Endothelial cell of umbilical vein (primary cell): ENCODE measurements at regions not wholly inside any gene's neighbourhood (a gene's known extent, or its start where the extent isn't known, plus 50 kb on each side); places are given as distances from the start of the nearest gene placed in this dataset. TPM values are rescaled to one million over a fixed set of nuclear protein-coding genes. Genes with fewer than 3 reads are reported as not detected.
A peak's percentile ranks its signal among the peaks of the same experiment; 100 is the strongest.

ENCODE experiments used
- BruUV-seq: library from RNA; stranded (reverse); fragments of 400-500 nt; replicated peaks from 2 replicates; lab custom pipeline; 2021; lab: Mats Ljungman, UMichigan
- CTCF ChIA-PET: fragments of 300-600, 350-600 bp; sonication (Branson Sonifier 250); formaldehyde crosslinking; loops from one replicate; lab custom pipeline; 2021; ENCODE audit warnings: antibody characterized with exemption, inconsistent platforms; lab: Charles Lee
- POLR2A ChIA-PET: fragments of 300-600, 350-600 bp; sonication (Branson Sonifier 250); formaldehyde crosslinking; loops from one replicate; lab custom pipeline; 2021; ENCODE audit warnings: antibody characterized with exemption, inconsistent platforms; lab: Charles Lee
- DNase-seq: peaks from one replicate; pipeline ENCODE4 v3.0.0-alpha.2; 2011; ENCODE audit warnings: low read depth, low spot score
- FAIRE-seq: peaks from 2 replicates; lab custom pipeline; 2011; peaks lifted over from hg19 to GRCh38; lab: Jason Lieb, UNC
- H2AFZ ChIP-seq: 2 replicates; pipeline ENCODE4 v1.6.0; 2012; ENCODE audit warnings: low read depth, low read length, control low read depth, inconsistent platforms
- H3K27ac ChIP-seq: 2 replicates; pipeline ENCODE4 v1.5.1; 2011; ENCODE audit warnings: low read depth, mild to moderate bottlenecking, control low read depth, low read length, moderate library complexity; ENCODE audit not compliant: insufficient read depth
- H3K27me3 ChIP-seq, 2 experiments: 2 replicates each; pipeline versions ENCODE4 v1.6.0 to v1.6.1; 2011; ENCODE audit warnings: low read length in 2 of 2, mixed read lengths in 1 of 2; ENCODE audit not compliant: control insufficient read depth in 2 of 2, insufficient read depth in 2 of 2
- H3K36me3 ChIP-seq, 2 experiments: 2 replicates in 1 of 2; 3 replicates in 1 of 2; pipeline ENCODE4 v1.5.1; 2011; ENCODE audit warnings: low read length in 2 of 2, mild to moderate bottlenecking in 1 of 2, moderate library complexity in 1 of 2; ENCODE audit not compliant: control insufficient read depth in 2 of 2, insufficient read depth in 2 of 2; ENCODE audit errors: extremely low read depth in 1 of 2
- H3K4me1 ChIP-seq: 3 replicates; pipeline ENCODE4 v1.5.1; 2011; ENCODE audit warnings: mild to moderate bottlenecking, low read length; ENCODE audit not compliant: control insufficient read depth, insufficient read depth; ENCODE audit errors: extremely low read depth
- H3K4me2 ChIP-seq: 2 replicates; pipeline ENCODE4 v1.6.1; 2011; ENCODE audit warnings: low read length, control low read depth, mixed read lengths; ENCODE audit not compliant: insufficient read depth
- H3K4me3 ChIP-seq, 3 experiments: fragments of 200-600 bp in 1 of 3; sonication (generic), shearing (Covaris generic) in 1 of 3; replicated peaks in 1 of 3; 2 replicates each; pipeline ENCODE4 v1.5.1; 2011 to 2016; ENCODE audit warnings: control low read depth in 3 of 3, low read length in 3 of 3, mild to moderate bottlenecking in 2 of 3, inconsistent platforms in 1 of 3, low read depth in 1 of 3, moderate library complexity in 1 of 3; ENCODE audit not compliant: insufficient read depth in 1 of 3
- H3K79me2 ChIP-seq: 2 replicates; pipeline ENCODE4 v1.6.0; 2012; ENCODE audit warnings: low read length, inconsistent platforms; ENCODE audit not compliant: control insufficient read depth, insufficient read depth
- H3K9ac ChIP-seq: replicated peaks from 2 replicates; pipeline ENCODE3; 2011; ENCODE audit warnings: low read length, control low read depth; ENCODE audit not compliant: insufficient read depth; ENCODE audit errors: extremely low read depth
- H3K9me1 ChIP-seq: replicated peaks from 3 replicates; pipeline ENCODE4 v1.6.0; 2011; ENCODE audit warnings: mild to moderate bottlenecking, low read length; ENCODE audit not compliant: control insufficient read depth, insufficient read depth; ENCODE audit errors: extremely low read depth
- H3K9me3 ChIP-seq: replicated peaks from 2 replicates; pipeline ENCODE4 v1.5.1; 2012; ENCODE audit warnings: low read length, inconsistent platforms; ENCODE audit not compliant: control insufficient read depth, insufficient read depth
- H4K20me1 ChIP-seq: replicated peaks from 2 replicates; pipeline ENCODE3; 2011; ENCODE audit warnings: mild to moderate bottlenecking, low read length; ENCODE audit not compliant: control insufficient read depth, insufficient read depth; ENCODE audit errors: extremely low read depth
- CTCF ChIP-seq, 2 donors: IDR thresholded peaks; 1 replicate in 1 of 2; 2 replicates in 1 of 2; pipeline ENCODE4 v1.5.1; 2011; ENCODE audit warnings: low read length in 2 of 2, mild to moderate bottlenecking in 2 of 2, moderate library complexity in 2 of 2, control low read depth in 1 of 2, inconsistent platforms in 1 of 2, low read depth in 1 of 2; ENCODE audit not compliant: insufficient read depth in 1 of 2; ENCODE audit errors: extremely low read depth in 1 of 2
- EZH2 ChIP-seq: IDR thresholded peaks from 2 replicates; pipeline ENCODE4 v1.6.1; 2012; ENCODE audit warnings: borderline replicate concordance, low read depth, mild to moderate bottlenecking, moderate library complexity, low read length, inconsistent platforms; ENCODE audit not compliant: severe bottlenecking
- MAX ChIP-seq: IDR thresholded peaks from 2 replicates; pipeline ENCODE4 v1.6.1; 2011; ENCODE audit not compliant: insufficient read depth, insufficient read length
- MYC ChIP-seq: IDR thresholded peaks from one replicate; pipeline ENCODE4 v1.6.1; 2011; ENCODE audit warnings: mild to moderate bottlenecking, low read depth, low read length
- POLR2A ChIP-seq: IDR thresholded peaks from 2 replicates; pipeline ENCODE4 v1.6.1; 2012; ENCODE audit warnings: low read depth, mild to moderate bottlenecking, control low read depth, low read length
- dilution Hi-C: fragments of 300-500 bp; cut with MboI; formaldehyde crosslinking; loops from one replicate; pipeline ENCODE4 v1.15.0; 2019; ENCODE audit warnings: low sequenced_read_pairs; ENCODE audit not compliant: extremely low pct_ligation_motif_present
- intact Hi-C: fragments of 100-400 bp; cut with micrococcal nuclease; formaldehyde crosslinking; loops from one replicate; pipeline ENCODE4 v1.10.0; 2022
- small RNA-seq: library from RNA; depleted of rRNA; stranded (forward); fragments of <200 nt; gene quantifications from one replicate; pipeline ENCODE3, GENCODE V24; 2012; ENCODE audit warnings: low replicate concordance, low read depth; ENCODE audit not compliant: insufficient read depth, insufficient read length

GRCh38 chr6:1554476-1555310, 55.0 kb upstream of the FOXC1 start:
- intact Hi-C loops: no loop called here
- BruUV-seq: no TSS peak
- Histone ChIP-seq H2AFZ (peak overlapping the region; percentile 92), H3K4me3 (peak overlapping the region; percentile 23 to 61 (median 35)), H3K4me2 (peak overlapping the region; percentile 92), H3K9ac (peak overlapping the region; percentile 32), H3K79me2 (no peaks in the 10 kb centered on the region), H3K27me3 (no peaks in the 10 kb centered on the region), H3K27ac (no peak overlapping the region), H4K20me1 (no peaks in the 10 kb centered on the region), H3K36me3 (no peaks in the 10 kb centered on the region), H3K9me3 (no peaks in the 10 kb centered on the region), H3K9me1 (no peaks in the 10 kb centered on the region), H3K4me1 (peaks cover 2% of the 10 kb centered on the region)
- DNase-seq (peak; percentile 56), FAIRE-seq (peak; percentile 73)
- ChIA-PET POLR2A (no interaction called here), CTCF (interaction anchor here (0.8 to 1.1 kb wide), 6 partner anchors 9 to 158 kb away, joined by 3 to 8 read pairs (median 3); no protein-coding TSS in a partner anchor)
- TF ChIP-seq EZH2: no peak
- peak; percentile 80 to 98 for TF ChIP-seq CTCF (IDR thresholded peaks at IDR 0.05; ENCODE audit: extremely low read depth in 1 of 2, insufficient read depth in 1 of 2, low read depth in 1 of 2, low read length in 2 of 2)
- dilution Hi-C loops: no loop called here

- Histone ChIP-seq H3K79me2 (no peaks in the 10 kb centered on the region), H3K9me3 (no peaks in the 10 kb centered on the region), H3K9ac (no peak overlapping the region), H3K9me1 (no peaks in the 10 kb centered on the region), H3K4me2 (no peak overlapping the region), H3K27me3 (no peaks in the 10 kb centered on the region), H4K20me1 (no peaks in the 10 kb centered on the region), H2AFZ (no peak overlapping the region), H3K27ac (no peak overlapping the region), H3K36me3 (no peaks in the 10 kb centered on the region), H3K4me3 (no peak overlapping the region), H3K4me1 (peaks cover 2% of the 10 kb centered on the region)
- DNase-seq (no peak), FAIRE-seq (no peak)
- ChIA-PET CTCF (no interaction called here), POLR2A (no interaction called here)
- dilution Hi-C loops: no loop called here
- intact Hi-C loops: no loop called here
- BruUV-seq: no TSS peak
- TF ChIP-seq MYC (no peak), MAX (no peak), EZH2 (no peak), POLR2A (no peak)
These were observed 51.3 kb upstream of the FOXC1 start for GRCh38 chr6:1558388-1558787.

Small RNAs in the stretch of these regions (small RNA-seq; reads per million reads assigned to genes)
- gene RN7SL352P: not detected
